ENCODE measurements at regions not wholly inside any gene's neighbourhood (a gene's known extent, or its start where the extent isn't known, plus 50 kb on each side); places are given as distances from the start of the nearest gene placed in this dataset.

DNA sequence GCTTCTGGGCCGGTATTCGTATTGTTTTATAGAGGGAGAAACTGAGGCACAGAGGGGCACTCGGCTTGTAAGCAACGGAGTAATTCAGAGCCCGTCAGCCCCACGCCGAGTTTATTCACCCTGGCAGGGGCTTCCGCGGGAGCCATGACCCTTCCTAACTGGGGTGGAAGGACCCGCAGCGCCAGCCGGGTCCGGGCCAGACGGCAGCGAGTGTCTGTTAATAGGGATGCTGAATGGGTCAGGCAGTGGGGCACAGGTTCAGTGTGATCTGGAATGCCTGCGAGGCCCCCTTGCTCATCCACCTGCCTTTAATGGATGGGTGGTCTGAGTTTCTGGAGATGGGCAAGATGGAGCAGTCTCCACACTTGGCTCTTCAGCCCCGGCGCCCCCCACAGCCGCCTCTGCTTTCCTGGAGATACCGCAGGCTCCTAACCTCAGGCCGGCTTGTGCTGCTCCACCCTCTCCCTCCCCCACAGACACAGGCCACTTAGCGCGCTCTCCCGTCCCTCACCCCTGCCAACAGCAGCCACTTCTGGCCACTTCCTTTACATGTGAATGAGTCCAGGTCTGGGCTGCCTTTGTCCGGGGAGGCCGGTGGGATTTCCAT is 147.1 kb downstream of the ERCC6L2 start:
- TF ChIP-seq POLR2A (IDR thresholded peaks at IDR 0.05; ENCODE audit: low read depth): no peak
- TF ChIP-seq POLR2AphosphoS5 (IDR thresholded peaks at IDR 0.05): no peak
- TF ChIP-seq EP300 (IDR thresholded peaks at IDR 0.05): no peak
- TF ChIP-seq, protein P1, sequence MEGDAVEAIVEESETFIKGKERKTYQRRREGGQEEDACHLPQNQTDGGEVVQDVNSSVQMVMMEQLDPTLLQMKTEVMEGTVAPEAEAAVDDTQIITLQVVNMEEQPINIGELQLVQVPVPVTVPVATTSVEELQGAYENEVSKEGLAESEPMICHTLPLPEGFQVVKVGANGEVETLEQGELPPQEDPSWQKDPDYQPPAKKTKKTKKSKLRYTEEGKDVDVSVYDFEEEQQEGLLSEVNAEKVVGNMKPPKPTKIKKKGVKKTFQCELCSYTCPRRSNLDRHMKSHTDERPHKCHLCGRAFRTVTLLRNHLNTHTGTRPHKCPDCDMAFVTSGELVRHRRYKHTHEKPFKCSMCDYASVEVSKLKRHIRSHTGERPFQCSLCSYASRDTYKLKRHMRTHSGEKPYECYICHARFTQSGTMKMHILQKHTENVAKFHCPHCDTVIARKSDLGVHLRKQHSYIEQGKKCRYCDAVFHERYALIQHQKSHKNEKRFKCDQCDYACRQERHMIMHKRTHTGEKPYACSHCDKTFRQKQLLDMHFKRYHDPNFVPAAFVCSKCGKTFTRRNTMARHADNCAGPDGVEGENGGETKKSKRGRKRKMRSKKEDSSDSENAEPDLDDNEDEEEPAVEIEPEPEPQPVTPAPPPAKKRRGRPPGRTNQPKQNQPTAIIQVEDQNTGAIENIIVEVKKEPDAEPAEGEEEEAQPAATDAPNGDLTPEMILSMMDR (IDR thresholded peaks at IDR 0.05): no peak

Measured in esophagus muscularis mucosa (tissue), 4 donors.